ENCODE measurements at regions not wholly inside any gene's neighbourhood (a gene's known extent, or its start where the extent isn't known, plus 50 kb on each side); places are given as distances from the start of the nearest gene placed in this dataset.

GRCh38 chr12:24379433-24379832, 430.0 kb upstream of the SOX5 start:
- no peak for TF ChIP-seq CTCF (conservative IDR thresholded peaks at IDR 0.05; ENCODE audit: low read depth, low read length)
- TF ChIP-seq EZH2 (IDR thresholded peaks at IDR 0.05; ENCODE audit: low read length, unreplicated experiment) = no peak

All from PC-3 (cell line).